Transverse colon (tissue), 4 donors: ENCODE measurements at regions not wholly inside any gene's neighbourhood (a gene's known extent, or its start where the extent isn't known, plus 50 kb on each side); places are given as distances from the start of the nearest gene placed in this dataset.

ENCODE experiments used
- POLR2A ChIP-seq: fragments of 450-650 bp; IDR thresholded peaks from one replicate; pipeline ENCODE4 v1.6.1; 2016; ENCODE audit warnings: antibody characterized with exemption, mild to moderate bottlenecking, moderate library complexity
- POLR2AphosphoS5 ChIP-seq, 3 donors: sonication (generic); formaldehyde crosslinking; IDR thresholded peaks; one replicate each; pipeline ENCODE4 v1.6.1; 2016; ENCODE audit warnings: antibody characterized with exemption in 3 of 3
- TF ChIP-seq, protein P1 (sequence below), 5 experiments: fragments of 200-600 bp in 3 of 5; fragments of 450-650 bp in 2 of 5; sonication (generic) in 3 of 5; IDR thresholded peaks; 1 replicate in 2 of 5; 2 replicates in 3 of 5; pipeline ENCODE4 v1.5.1; 2016 to 2017; ENCODE audit warnings: antibody characterized with exemption in 5 of 5, inconsistent platforms in 3 of 5, mild to moderate bottlenecking in 2 of 5, moderate library complexity in 1 of 5

DNA sequence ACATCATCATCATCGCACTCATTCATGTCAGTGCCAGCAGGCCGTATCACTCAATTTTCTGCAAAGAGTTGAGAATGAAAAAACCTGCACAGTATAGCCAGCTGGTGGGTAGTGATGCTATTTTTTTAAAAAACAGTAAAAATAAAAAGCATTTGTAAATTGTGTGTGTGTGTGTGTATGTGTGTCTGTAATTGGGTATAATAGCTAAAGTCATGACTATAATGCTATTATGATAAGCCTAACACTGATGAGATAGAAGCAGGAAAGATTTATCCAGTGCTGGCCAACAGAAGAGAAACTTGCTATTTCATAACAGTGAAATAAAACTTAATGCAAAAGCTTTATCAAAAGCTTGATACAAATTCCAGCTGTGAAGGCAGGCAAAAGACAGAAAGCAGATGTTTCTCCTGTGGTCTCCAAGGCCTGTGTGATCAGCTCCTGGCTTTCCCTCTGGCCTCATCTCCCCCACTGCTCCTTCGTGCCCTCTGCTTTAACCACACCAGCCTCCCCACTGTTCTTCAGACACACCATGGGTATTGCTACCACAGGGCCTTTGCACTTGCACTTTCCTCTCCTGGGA is 206.2 kb upstream of the IRX5 start:
- TF ChIP-seq, protein P1, sequence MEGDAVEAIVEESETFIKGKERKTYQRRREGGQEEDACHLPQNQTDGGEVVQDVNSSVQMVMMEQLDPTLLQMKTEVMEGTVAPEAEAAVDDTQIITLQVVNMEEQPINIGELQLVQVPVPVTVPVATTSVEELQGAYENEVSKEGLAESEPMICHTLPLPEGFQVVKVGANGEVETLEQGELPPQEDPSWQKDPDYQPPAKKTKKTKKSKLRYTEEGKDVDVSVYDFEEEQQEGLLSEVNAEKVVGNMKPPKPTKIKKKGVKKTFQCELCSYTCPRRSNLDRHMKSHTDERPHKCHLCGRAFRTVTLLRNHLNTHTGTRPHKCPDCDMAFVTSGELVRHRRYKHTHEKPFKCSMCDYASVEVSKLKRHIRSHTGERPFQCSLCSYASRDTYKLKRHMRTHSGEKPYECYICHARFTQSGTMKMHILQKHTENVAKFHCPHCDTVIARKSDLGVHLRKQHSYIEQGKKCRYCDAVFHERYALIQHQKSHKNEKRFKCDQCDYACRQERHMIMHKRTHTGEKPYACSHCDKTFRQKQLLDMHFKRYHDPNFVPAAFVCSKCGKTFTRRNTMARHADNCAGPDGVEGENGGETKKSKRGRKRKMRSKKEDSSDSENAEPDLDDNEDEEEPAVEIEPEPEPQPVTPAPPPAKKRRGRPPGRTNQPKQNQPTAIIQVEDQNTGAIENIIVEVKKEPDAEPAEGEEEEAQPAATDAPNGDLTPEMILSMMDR (IDR thresholded peaks at IDR 0.05) = no peak
- no peak for TF ChIP-seq POLR2A
- TF ChIP-seq POLR2AphosphoS5 (IDR thresholded peaks at IDR 0.05) = no peak
